Cardiac muscle cell (in vitro differentiated cells and primary cell): ENCODE measurements at regions not wholly inside any gene's neighbourhood (a gene's known extent, or its start where the extent isn't known, plus 50 kb on each side); places are given as distances from the start of the nearest gene placed in this dataset.

Experiments
- DNase-seq, 2 donors: peaks; one replicate each; pipeline versions ENCODE4 v3.0.0 to v3.0.0-alpha.2; 2010 to 2017; ENCODE audit warnings: low read depth in 1 of 2, low spot score in 1 of 2
- H3K27ac ChIP-seq: fragments of 200-600 bp; sonication (generic); 2 replicates; pipeline ENCODE4 v1.5.1; 2016
- H3K27me3 ChIP-seq: fragments of 200-600 bp; sonication (generic); 2 replicates; pipeline ENCODE4 v1.6.0; 2016; ENCODE audit warnings: control low read depth
- H3K36me3 ChIP-seq: fragments of 200-600 bp; sonication (generic); 2 replicates; pipeline ENCODE4 v1.5.1; 2016; ENCODE audit warnings: control low read depth
- H3K4me1 ChIP-seq: fragments of 200-600 bp; sonication (generic); 2 replicates; pipeline ENCODE4 v1.8.1; 2017; ENCODE audit warnings: low read depth, mild to moderate bottlenecking, mixed run types
- H3K4me3 ChIP-seq: fragments of 200-600 bp; sonication (generic); 2 replicates; pipeline ENCODE4 v1.5.1; 2016; ENCODE audit warnings: mild to moderate bottlenecking
- H3K9me3 ChIP-seq: fragments of 200-600 bp; sonication (generic); 2 replicates; pipeline ENCODE4 v1.5.1; 2017; ENCODE audit warnings: low read depth, mild to moderate bottlenecking, control low read depth
- CTCF ChIP-seq: IDR thresholded peaks from 2 replicates; pipeline ENCODE4 v1.5.1; 2012; ENCODE audit warnings: low read depth, mild to moderate bottlenecking, low read length

GRCh38 chr5:4243479-4244264 is 648.0 kb downstream of the IRX1 start:
- TF ChIP-seq CTCF: no peak
- Histone ChIP-seq H3K9me3 (no peaks in the 10 kb centered on the region), H3K4me1 (no peaks in the 10 kb centered on the region)

GRCh38 chr5:4244306-4244705 is 648.7 kb downstream of the IRX1 start:
- Histone ChIP-seq H3K27ac (no peak overlapping the region), H3K9me3 (no peaks in the 10 kb centered on the region), H3K27me3 (no peaks in the 10 kb centered on the region), H3K4me3 (no peak overlapping the region), H3K36me3 (no peaks in the 10 kb centered on the region), H3K4me1 (no peaks in the 10 kb centered on the region)
- DNase-seq: no peak
- no peak for TF ChIP-seq CTCF

More at GRCh38 chr5:4243479-4244264, 648.0 kb downstream of the IRX1 start:
- H3K27me3 ChIP-seq: no peaks in the 10 kb centered on the region
- no peaks in the 10 kb centered on the region for H3K36me3 ChIP-seq
- H3K27ac ChIP-seq: no peak overlapping the region
- no peak for DNase-seq
- H3K4me3 ChIP-seq: no peak overlapping the region

DNA sequence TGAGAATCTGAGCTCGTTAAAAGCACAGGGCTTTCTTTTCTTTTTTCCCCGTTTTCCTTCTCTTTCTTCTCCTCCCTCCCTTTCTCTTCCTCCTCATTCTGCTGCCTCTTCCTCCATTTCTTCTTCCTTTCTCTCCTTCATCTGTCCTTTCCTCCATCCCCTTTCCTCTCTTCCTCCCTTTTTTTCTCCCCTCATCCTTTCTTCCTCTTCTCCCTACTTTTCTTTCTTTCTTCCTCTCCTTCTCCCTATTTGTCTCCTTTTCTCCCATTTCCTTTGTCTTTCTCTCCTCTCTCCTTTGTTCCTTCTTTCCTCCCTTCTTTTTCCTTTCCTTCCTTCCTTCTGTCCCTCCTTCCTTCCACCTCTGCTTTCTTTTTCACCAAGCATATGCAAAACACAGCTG is 649.4 kb downstream of the IRX1 start:
- no peak for DNase-seq
- Histone ChIP-seq H3K27me3 (no peaks in the 10 kb centered on the region), H3K9me3 (no peaks in the 10 kb centered on the region), H3K4me1 (no peaks in the 10 kb centered on the region), H3K36me3 (no peaks in the 10 kb centered on the region), H3K4me3 (no peak overlapping the region), H3K27ac (no peak overlapping the region)
- no peak for TF ChIP-seq CTCF

DNA sequence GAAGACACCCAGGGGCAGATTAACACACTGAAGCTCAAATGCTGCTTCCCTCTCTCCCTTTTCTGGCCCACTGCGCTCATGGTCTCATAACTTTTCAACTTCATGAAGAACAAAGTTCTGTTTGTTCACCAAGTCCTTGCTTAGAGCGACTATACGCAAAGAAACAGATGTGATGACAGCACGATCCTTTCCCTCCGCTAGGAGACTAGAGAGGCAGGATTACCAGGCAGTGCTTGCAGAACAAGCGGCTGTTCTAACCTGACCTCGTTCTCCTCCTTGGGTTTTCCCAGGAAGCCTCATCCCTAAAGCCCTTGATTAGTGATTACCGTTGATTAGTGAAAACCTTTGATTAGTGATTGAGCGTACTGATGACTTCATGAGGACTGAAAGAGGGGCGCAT is 649.9 kb downstream of the IRX1 start:
- Histone ChIP-seq H3K9me3 (no peaks in the 10 kb centered on the region), H3K4me3 (no peak overlapping the region), H3K27ac (no peak overlapping the region), H3K36me3 (no peaks in the 10 kb centered on the region), H3K4me1 (no peaks in the 10 kb centered on the region), H3K27me3 (no peaks in the 10 kb centered on the region)
- DNase-seq: no peak
- TF ChIP-seq CTCF: no peak

DNA sequence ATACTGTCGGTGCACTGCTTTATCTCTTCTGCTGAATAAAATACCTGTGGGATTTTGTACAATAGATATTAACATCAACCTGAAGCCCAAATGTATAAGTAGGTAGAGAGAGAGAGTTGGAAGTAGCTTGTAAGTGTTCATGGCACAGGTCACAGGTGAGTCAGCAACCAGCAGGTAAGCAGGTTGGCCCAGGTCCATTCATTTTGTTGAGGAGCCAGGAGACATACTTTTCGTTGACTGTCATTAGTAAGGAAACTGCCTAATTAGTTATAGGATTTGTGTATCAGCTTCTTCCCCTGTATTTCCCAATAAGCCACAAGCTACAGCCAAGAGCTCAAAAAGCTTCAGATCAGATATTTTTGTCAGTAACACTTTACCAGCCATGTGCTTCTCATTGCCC is 650.8 kb downstream of the IRX1 start:
- H3K27ac ChIP-seq: no peak overlapping the region
- H3K4me3 ChIP-seq: no peak overlapping the region
- no peaks in the 10 kb centered on the region for H3K4me1 ChIP-seq
- TF ChIP-seq CTCF: no peak
- H3K9me3 ChIP-seq: no peaks in the 10 kb centered on the region
- H3K27me3 ChIP-seq: no peaks in the 10 kb centered on the region
- H3K36me3 ChIP-seq: no peaks in the 10 kb centered on the region
- DNase-seq: no peak
